Muscle layer of colon (tissue), 2 donors: ENCODE measurements at regions not wholly inside any gene's neighbourhood (a gene's known extent, or its start where the extent isn't known, plus 50 kb on each side); places are given as distances from the start of the nearest gene placed in this dataset.

Experiments used
- H3K27ac ChIP-seq: one replicate; pipeline ENCODE4 v1.7.0; 2013; ENCODE audit warnings: low read depth, mild to moderate bottlenecking, low read length, moderate library complexity
- H3K27me3 ChIP-seq, 2 donors: one replicate each; pipeline ENCODE4 v1.7.0; 2013; ENCODE audit warnings: low read length in 2 of 2, mild to moderate bottlenecking in 2 of 2; ENCODE audit not compliant: insufficient read depth in 2 of 2, control insufficient read depth in 1 of 2
- H3K36me3 ChIP-seq: one replicate; pipeline ENCODE4 v1.7.0; 2013; ENCODE audit warnings: mild to moderate bottlenecking, low read length; ENCODE audit not compliant: insufficient read depth
- H3K4me1 ChIP-seq: one replicate; pipeline ENCODE4 v1.7.0; 2013; ENCODE audit warnings: mild to moderate bottlenecking, low read length; ENCODE audit not compliant: insufficient read depth
- H3K4me3 ChIP-seq, 2 donors: one replicate each; pipeline ENCODE4 v1.7.0; 2013; ENCODE audit warnings: low read length in 2 of 2, low read depth in 1 of 2, mild to moderate bottlenecking in 1 of 2, moderate library complexity in 1 of 2
- H3K9ac ChIP-seq: one replicate; pipeline ENCODE4 v1.7.0; 2013; ENCODE audit warnings: low read length
- H3K9me3 ChIP-seq: one replicate; pipeline ENCODE4 v1.7.0; 2013; ENCODE audit warnings: mild to moderate bottlenecking, low read length
- donor health status: abdominal sarcoma.
- donor health status: Adenocarcinoma of cecum.

- Histone ChIP-seq H3K9ac (no peak overlapping the region), H3K9me3 (no peaks in the 10 kb centered on the region), H3K4me1 (no peaks in the 10 kb centered on the region), H3K27ac (no peak overlapping the region), H3K4me3 (no peak overlapping the region), H3K36me3 (no peaks in the 10 kb centered on the region), H3K27me3 (no peaks in the 10 kb centered on the region)
Measured at GRCh38 chr4:126834854-126835253, 797.9 kb upstream of the INTU start.

GRCh38 chr4:126838941-126839679, 793.6 kb upstream of the INTU start:
- Histone ChIP-seq H3K36me3 (no peaks in the 10 kb centered on the region), H3K4me1 (no peaks in the 10 kb centered on the region), H3K27ac (no peak overlapping the region), H3K9ac (no peak overlapping the region), H3K4me3 (no peak overlapping the region), H3K27me3 (no peaks in the 10 kb centered on the region), H3K9me3 (no peaks in the 10 kb centered on the region)

- no peak overlapping the region for H3K4me3 ChIP-seq
- H3K27me3 ChIP-seq = no peaks in the 10 kb centered on the region
- H3K36me3 ChIP-seq = no peaks in the 10 kb centered on the region
- no peaks in the 10 kb centered on the region for H3K9me3 ChIP-seq
- H3K9ac ChIP-seq = no peak overlapping the region
- no peak overlapping the region for H3K27ac ChIP-seq
- no peaks in the 10 kb centered on the region for H3K4me1 ChIP-seq
Measured at GRCh38 chr4:126843492-126844067, 789.2 kb upstream of the INTU start.

- H3K9ac ChIP-seq = no peak overlapping the region
- H3K27me3 ChIP-seq = no peaks in the 10 kb centered on the region
- H3K4me3 ChIP-seq = no peak overlapping the region
- no peaks in the 10 kb centered on the region for H3K36me3 ChIP-seq
- H3K27ac ChIP-seq = no peak overlapping the region
- H3K9me3 ChIP-seq = no peaks in the 10 kb centered on the region
- no peaks in the 10 kb centered on the region for H3K4me1 ChIP-seq
Measured at GRCh38 chr4:126850286-126850685, 782.5 kb upstream of the INTU start.

- Histone ChIP-seq H3K36me3 (no peaks in the 10 kb centered on the region), H3K4me3 (no peak overlapping the region), H3K27ac (no peak overlapping the region), H3K4me1 (no peaks in the 10 kb centered on the region), H3K9me3 (no peaks in the 10 kb centered on the region), H3K27me3 (no peaks in the 10 kb centered on the region), H3K9ac (no peak overlapping the region)
Measured at GRCh38 chr4:126851391-126851790, 781.4 kb upstream of the INTU start.

- Histone ChIP-seq H3K27me3 (no peaks in the 10 kb centered on the region), H3K36me3 (no peaks in the 10 kb centered on the region), H3K4me1 (no peaks in the 10 kb centered on the region), H3K9me3 (no peaks in the 10 kb centered on the region), H3K4me3 (no peak overlapping the region), H3K9ac (no peak overlapping the region), H3K27ac (no peak overlapping the region)
Measured at GRCh38 chr4:126853715-126854114, 779.0 kb upstream of the INTU start.

GRCh38 chr4:126856906-126857305, 775.9 kb upstream of the INTU start:
- Histone ChIP-seq H3K4me1 (no peaks in the 10 kb centered on the region), H3K27me3 (no peaks in the 10 kb centered on the region), H3K9ac (no peak overlapping the region), H3K4me3 (no peak overlapping the region), H3K27ac (no peak overlapping the region), H3K9me3 (no peaks in the 10 kb centered on the region), H3K36me3 (no peaks in the 10 kb centered on the region)

- no peaks in the 10 kb centered on the region for H3K27me3 ChIP-seq
- no peak overlapping the region for H3K27ac ChIP-seq
- H3K4me3 ChIP-seq = no peak overlapping the region
- no peak overlapping the region for H3K9ac ChIP-seq
- H3K9me3 ChIP-seq = no peaks in the 10 kb centered on the region
- H3K36me3 ChIP-seq = no peaks in the 10 kb centered on the region
- no peaks in the 10 kb centered on the region for H3K4me1 ChIP-seq
Measured at GRCh38 chr4:126859314-126859713, 773.4 kb upstream of the INTU start.

GRCh38 chr4:126859872-126860271, 772.9 kb upstream of the INTU start:
- Histone ChIP-seq H3K9me3 (no peaks in the 10 kb centered on the region), H3K27me3 (no peaks in the 10 kb centered on the region), H3K9ac (no peak overlapping the region), H3K4me3 (no peak overlapping the region), H3K36me3 (no peaks in the 10 kb centered on the region), H3K27ac (no peak overlapping the region), H3K4me1 (no peaks in the 10 kb centered on the region)

- no peaks in the 10 kb centered on the region for H3K27me3 ChIP-seq
Measured at GRCh38 chr4:126860308-126860707, 772.4 kb upstream of the INTU start.

GRCh38 chr4:126869967-126870366, 762.8 kb upstream of the INTU start:
- H3K9ac ChIP-seq = no peak overlapping the region
- H3K36me3 ChIP-seq = no peaks in the 10 kb centered on the region
- H3K9me3 ChIP-seq = no peaks in the 10 kb centered on the region
- H3K4me3 ChIP-seq = no peak overlapping the region
- no peaks in the 10 kb centered on the region for H3K27me3 ChIP-seq
- no peak overlapping the region for H3K27ac ChIP-seq
- H3K4me1 ChIP-seq = no peaks in the 10 kb centered on the region

More at GRCh38 chr4:126860308-126860707, 772.4 kb upstream of the INTU start:
- Histone ChIP-seq H3K36me3 (no peaks in the 10 kb centered on the region), H3K27ac (no peak overlapping the region), H3K4me3 (no peak overlapping the region), H3K9ac (no peak overlapping the region), H3K4me1 (no peaks in the 10 kb centered on the region), H3K9me3 (no peaks in the 10 kb centered on the region)

- no peaks in the 10 kb centered on the region for H3K9me3 ChIP-seq
- no peaks in the 10 kb centered on the region for H3K27me3 ChIP-seq
- no peak overlapping the region for H3K27ac ChIP-seq
- no peak overlapping the region for H3K9ac ChIP-seq
- H3K36me3 ChIP-seq = no peaks in the 10 kb centered on the region
- no peaks in the 10 kb centered on the region for H3K4me1 ChIP-seq
- no peak overlapping the region for H3K4me3 ChIP-seq
Measured at GRCh38 chr4:126871810-126872209, 760.9 kb upstream of the INTU start.
